ENCODE measurements at regions not wholly inside any gene's neighbourhood (a gene's known extent, or its start where the extent isn't known, plus 50 kb on each side); places are given as distances from the start of the nearest gene placed in this dataset.

GRCh38 chr4:132299841-132300240, 849.3 kb upstream of the PCDH10 start:
- H3K36me3 ChIP-seq = no peaks in the 10 kb centered on the region
- no peaks in the 10 kb centered on the region for H3K9me3 ChIP-seq
- H3K27ac ChIP-seq = no peak overlapping the region
- no peak overlapping the region for H3K4me3 ChIP-seq
- no peak for DNase-seq (ENCODE audit: low spot score)
- no peak for TF ChIP-seq CTCF (IDR thresholded peaks at IDR 0.05)
- no peaks in the 10 kb centered on the region for H3K4me1 ChIP-seq
- H3K27me3 ChIP-seq = no peaks in the 10 kb centered on the region

GRCh38 chr4:132312521-132312920, 836.6 kb upstream of the PCDH10 start:
- no peaks in the 10 kb centered on the region for H3K4me1 ChIP-seq
- no peak overlapping the region for H3K27ac ChIP-seq
- no peaks in the 10 kb centered on the region for H3K27me3 ChIP-seq
- DNase-seq (ENCODE audit: low spot score) = no peak
- TF ChIP-seq CTCF (IDR thresholded peaks at IDR 0.05) = no peak
- no peaks in the 10 kb centered on the region for H3K9me3 ChIP-seq
- H3K4me3 ChIP-seq = no peak overlapping the region
- no peaks in the 10 kb centered on the region for H3K36me3 ChIP-seq

- no peaks in the 10 kb centered on the region for H3K36me3 ChIP-seq
- no peaks in the 10 kb centered on the region for H3K27me3 ChIP-seq
- no peak overlapping the region for H3K4me3 ChIP-seq
- no peak for TF ChIP-seq CTCF (IDR thresholded peaks at IDR 0.05)
- H3K9me3 ChIP-seq = no peaks in the 10 kb centered on the region
- no peak for DNase-seq (ENCODE audit: low spot score)
- no peaks in the 10 kb centered on the region for H3K4me1 ChIP-seq
- no peak overlapping the region for H3K27ac ChIP-seq
These were observed 835.2 kb upstream of the PCDH10 start for GRCh38 chr4:132313852-132314251.

- Histone ChIP-seq H3K27me3 (no peaks in the 10 kb centered on the region), H3K4me1 (no peaks in the 10 kb centered on the region), H3K9me3 (peaks cover 0 to 5% of the 10 kb centered on the region in 2 donors), H3K36me3 (no peaks in the 10 kb centered on the region), H3K4me3 (no peak overlapping the region), H3K27ac (no peak overlapping the region)
- TF ChIP-seq CTCF (IDR thresholded peaks at IDR 0.05) = no peak
- DNase-seq (ENCODE audit: low spot score) = no peak
These were observed 832.4 kb upstream of the PCDH10 start for GRCh38 chr4:132316738-132317137.

GRCh38 chr4:132317923-132318322, 831.2 kb upstream of the PCDH10 start:
- DNase-seq (ENCODE audit: low spot score) = no peak
- H3K4me1 ChIP-seq = no peaks in the 10 kb centered on the region
- no peaks in the 10 kb centered on the region for H3K27me3 ChIP-seq
- TF ChIP-seq CTCF (IDR thresholded peaks at IDR 0.05) = no peak
- H3K27ac ChIP-seq = no peak overlapping the region
- peaks cover 0 to 5% of the 10 kb centered on the region in 2 donors for H3K9me3 ChIP-seq
- H3K4me3 ChIP-seq = no peak overlapping the region
- H3K36me3 ChIP-seq = no peaks in the 10 kb centered on the region

- H3K9me3 ChIP-seq = no peaks in the 10 kb centered on the region
- H3K4me1 ChIP-seq = no peaks in the 10 kb centered on the region
- no peak for DNase-seq (ENCODE audit: low spot score)
- H3K27ac ChIP-seq = no peak overlapping the region
- no peak for TF ChIP-seq CTCF (IDR thresholded peaks at IDR 0.05)
- H3K27me3 ChIP-seq = no peaks in the 10 kb centered on the region
- H3K36me3 ChIP-seq = no peaks in the 10 kb centered on the region
- no peak overlapping the region for H3K4me3 ChIP-seq
These were observed 820.3 kb upstream of the PCDH10 start for GRCh38 chr4:132328761-132329160.

Data from right atrium auricular region (tissue), 2 donors.